GM21447 (cell line): ENCODE measurements at regions not wholly inside any gene's neighbourhood (a gene's known extent, or its start where the extent isn't known, plus 50 kb on each side); places are given as distances from the start of the nearest gene placed in this dataset.

ENCODE experiments used
- ATAC-seq: cut with Tn5 transposase; IDR thresholded peaks from one replicate; pipeline ENCODE4 v1.9.1; 2021; ENCODE audit not compliant: unreplicated experiment

GRCh38 chr7:39883812-39884390 lies 66.2 kb upstream of the CDK13 start:
- ATAC-seq = no peak

GRCh38 chr7:39888171-39888853 lies 61.7 kb upstream of the CDK13 start:
- ATAC-seq = no peak

- ATAC-seq = no peak
These were observed 59.6 kb upstream of the CDK13 start for GRCh38 chr7:39890411-39890810.

- no peak for ATAC-seq
These were observed 58.2 kb upstream of the CDK13 start for GRCh38 chr7:39891894-39892293.

GRCh38 chr7:39892361-39892760 lies 57.7 kb upstream of the CDK13 start:
- ATAC-seq = no peak

GRCh38 chr7:39894904-39895303 lies 55.2 kb upstream of the CDK13 start:
- ATAC-seq = no peak

GRCh38 chr7:39896840-39897239 lies 53.2 kb upstream of the CDK13 start:
- ATAC-seq = no peak

GRCh38 chr7:39898867-39899266 lies 51.2 kb upstream of the CDK13 start:
- ATAC-seq = no peak
